ENCODE measurements at regions not wholly inside any gene's neighbourhood (a gene's known extent, or its start where the extent isn't known, plus 50 kb on each side); places are given as distances from the start of the nearest gene placed in this dataset.
"Not testable (repeated sequence)": the region's sequence is repeated elsewhere in the genome, so short reads cannot be mapped to it uniquely, and the experiment has no call there.

DNA sequence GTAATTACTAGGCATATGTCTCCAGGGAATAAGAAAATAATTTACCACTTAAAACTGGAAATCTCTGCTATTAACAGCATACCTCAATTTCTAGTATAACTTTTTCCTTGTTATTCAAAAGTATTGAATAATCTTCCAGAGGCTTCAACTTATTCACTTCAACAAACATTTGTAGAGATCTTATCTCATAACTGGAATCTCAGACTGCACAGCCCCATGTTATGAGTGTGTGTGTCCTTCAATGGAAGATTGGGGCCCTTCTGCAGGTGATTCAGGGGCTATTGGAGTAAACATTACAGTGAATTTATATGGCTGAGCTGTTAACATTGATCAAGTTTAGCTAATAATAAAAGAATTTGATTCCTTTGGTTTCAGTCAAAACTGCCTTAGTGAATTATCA, 946.1 kb downstream of the TTLL7 start:
- TF ChIP-seq, protein P1, sequence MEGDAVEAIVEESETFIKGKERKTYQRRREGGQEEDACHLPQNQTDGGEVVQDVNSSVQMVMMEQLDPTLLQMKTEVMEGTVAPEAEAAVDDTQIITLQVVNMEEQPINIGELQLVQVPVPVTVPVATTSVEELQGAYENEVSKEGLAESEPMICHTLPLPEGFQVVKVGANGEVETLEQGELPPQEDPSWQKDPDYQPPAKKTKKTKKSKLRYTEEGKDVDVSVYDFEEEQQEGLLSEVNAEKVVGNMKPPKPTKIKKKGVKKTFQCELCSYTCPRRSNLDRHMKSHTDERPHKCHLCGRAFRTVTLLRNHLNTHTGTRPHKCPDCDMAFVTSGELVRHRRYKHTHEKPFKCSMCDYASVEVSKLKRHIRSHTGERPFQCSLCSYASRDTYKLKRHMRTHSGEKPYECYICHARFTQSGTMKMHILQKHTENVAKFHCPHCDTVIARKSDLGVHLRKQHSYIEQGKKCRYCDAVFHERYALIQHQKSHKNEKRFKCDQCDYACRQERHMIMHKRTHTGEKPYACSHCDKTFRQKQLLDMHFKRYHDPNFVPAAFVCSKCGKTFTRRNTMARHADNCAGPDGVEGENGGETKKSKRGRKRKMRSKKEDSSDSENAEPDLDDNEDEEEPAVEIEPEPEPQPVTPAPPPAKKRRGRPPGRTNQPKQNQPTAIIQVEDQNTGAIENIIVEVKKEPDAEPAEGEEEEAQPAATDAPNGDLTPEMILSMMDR (conservative IDR thresholded peaks at IDR 0.05; ENCODE audit: low read depth, low read length), result no peak
- DNase-seq (ENCODE audit: low read depth), result no peak

DNA sequence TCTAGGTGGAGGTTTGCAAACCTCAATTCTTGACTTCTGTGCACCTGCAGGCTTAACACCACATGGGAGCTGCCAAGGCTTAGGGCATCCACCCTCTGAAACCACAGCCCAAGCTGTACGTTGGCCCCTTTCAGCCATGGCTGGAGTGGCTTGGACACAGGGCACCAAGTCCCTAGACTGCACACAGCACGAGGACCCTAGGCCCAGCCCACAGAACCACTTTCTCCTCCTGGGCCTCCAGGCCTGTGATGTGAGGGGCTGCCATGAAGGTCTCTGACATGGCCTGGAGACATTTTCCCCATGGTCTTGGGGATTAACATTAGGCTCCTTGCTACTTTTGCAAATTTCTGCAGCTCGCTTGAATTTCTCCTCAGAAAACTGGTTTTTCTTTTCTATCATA, 947.9 kb downstream of the TTLL7 start:
- H3K4me3 ChIP-seq (ENCODE audit: low read depth, low read length), result not testable (repeated sequence)

More for the DNA sequence above, 946.1 kb downstream of the TTLL7 start:
- no peak overlapping the region for H3K4me3 ChIP-seq (ENCODE audit: low read depth, low read length)

DNA sequence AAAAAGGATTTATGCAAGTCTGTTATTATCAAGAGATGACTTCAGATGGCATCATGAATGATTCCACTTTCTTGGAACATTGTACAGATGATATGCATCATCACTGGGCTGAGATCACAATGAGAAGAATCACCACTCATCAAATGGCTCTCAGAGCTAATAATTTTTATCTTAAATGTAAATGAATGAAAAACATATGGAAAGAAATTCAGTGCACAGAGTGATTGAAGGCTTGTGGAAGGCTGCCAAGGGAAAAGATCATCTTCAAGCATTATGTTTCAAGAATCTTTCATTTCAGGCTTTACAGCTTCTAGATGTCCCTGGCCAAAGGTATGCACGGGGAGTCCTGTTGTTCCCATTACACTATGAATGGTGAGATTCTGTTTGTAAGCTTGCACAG, 955.7 kb downstream of the TTLL7 start:
- H3K4me3 ChIP-seq (ENCODE audit: low read depth, low read length), result no peak overlapping the region
- TF ChIP-seq, protein P1 (conservative IDR thresholded peaks at IDR 0.05; ENCODE audit: low read depth, low read length), result no peak
- DNase-seq (ENCODE audit: low read depth), result no peak

More for the DNA sequence above, 947.9 kb downstream of the TTLL7 start:
- DNase-seq (ENCODE audit: low read depth), result not testable (repeated sequence)

DNA sequence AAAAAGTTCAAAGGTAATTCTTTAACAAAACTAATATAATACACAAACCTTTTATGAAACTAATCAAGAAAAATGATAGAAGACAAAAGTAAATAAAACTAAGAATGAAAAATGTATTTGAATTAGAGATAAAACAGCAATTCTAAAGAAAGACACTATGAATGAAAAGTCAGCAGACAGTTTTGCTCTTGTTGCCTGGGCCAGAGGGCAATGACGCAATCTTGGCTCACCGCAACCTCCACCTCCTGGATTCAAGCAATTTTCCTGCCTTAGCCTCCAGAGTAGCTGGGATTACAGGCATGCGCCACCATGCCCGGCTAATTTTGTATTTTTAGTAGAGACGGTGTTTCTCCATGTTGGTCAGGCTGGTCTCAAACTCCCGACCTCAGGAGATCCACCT, 959.8 kb downstream of the TTLL7 start:
- not testable (repeated sequence) for DNase-seq (ENCODE audit: low read depth); H3K4me3 ChIP-seq (ENCODE audit: low read depth, low read length)

DNA sequence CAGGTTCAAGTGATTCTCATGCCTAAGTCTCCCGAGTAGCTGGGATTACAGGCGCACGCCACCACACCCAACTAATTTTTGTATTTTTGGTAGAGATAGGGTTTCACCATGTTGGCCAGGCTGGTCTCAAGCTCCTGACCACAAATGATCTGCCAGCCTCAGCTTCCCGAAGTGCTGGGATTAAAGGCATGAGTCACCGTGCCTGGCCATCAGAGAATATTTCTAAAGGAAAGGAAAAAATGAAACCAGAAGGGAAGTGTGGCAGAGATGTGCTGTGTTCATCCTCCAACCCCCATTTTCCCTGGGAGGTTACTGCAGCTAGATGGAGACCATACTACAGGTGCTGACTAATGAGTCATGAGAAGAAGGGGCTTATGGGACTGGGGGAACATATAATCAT, 964.1 kb downstream of the TTLL7 start:
- no peak overlapping the region for H3K4me3 ChIP-seq (ENCODE audit: low read depth, low read length)
- TF ChIP-seq, protein P1 (conservative IDR thresholded peaks at IDR 0.05; ENCODE audit: low read depth, low read length), result no peak
- no peak for DNase-seq (ENCODE audit: low read depth)

DNA sequence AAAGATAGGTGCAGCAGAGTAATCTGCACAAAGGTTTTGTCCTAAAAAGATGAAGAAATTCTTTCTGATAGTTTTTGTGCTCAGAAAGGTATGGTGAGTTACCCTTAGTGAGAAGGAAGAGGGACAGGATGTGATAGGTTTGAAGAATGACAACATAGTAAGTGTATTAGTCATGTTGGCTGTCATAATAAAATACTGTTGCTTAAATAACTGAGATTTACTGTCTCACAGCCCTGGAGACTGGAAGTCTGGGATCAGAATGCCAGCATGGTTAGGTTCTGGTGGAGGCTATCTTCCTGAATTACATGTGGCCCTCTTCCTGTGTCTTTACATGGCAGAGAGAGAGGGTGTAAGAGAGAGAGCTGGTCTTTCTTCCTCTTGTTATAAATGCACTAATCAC, 965.2 kb downstream of the TTLL7 start:
- H3K4me3 ChIP-seq (ENCODE audit: low read depth, low read length), result no peak overlapping the region
- TF ChIP-seq, protein P1 (conservative IDR thresholded peaks at IDR 0.05; ENCODE audit: low read depth, low read length), result no peak
- no peak for DNase-seq (ENCODE audit: low read depth)

DNA sequence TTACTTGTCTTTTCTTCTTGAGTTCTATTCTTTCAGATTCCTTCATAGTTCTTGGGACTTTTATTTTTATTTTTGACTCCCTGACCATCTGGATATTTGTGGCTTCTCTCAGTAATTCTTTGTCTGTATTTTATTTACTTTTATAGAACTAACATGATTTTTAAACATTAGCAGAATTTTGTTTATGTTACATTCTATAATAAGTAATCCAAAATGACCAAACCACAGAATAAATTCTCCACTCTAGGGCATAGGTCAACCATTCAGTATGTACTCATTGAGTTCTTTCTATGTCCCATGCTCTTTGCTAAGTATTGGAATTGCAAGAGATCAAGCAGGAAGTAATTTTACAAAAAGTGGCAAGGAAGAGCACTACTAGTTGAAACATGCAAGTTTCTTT, 969.0 kb downstream of the TTLL7 start:
- DNase-seq (ENCODE audit: low read depth), result peak; percentile 35
- H3K4me3 ChIP-seq (ENCODE audit: low read depth, low read length), result no peak overlapping the region
- TF ChIP-seq, protein P1 (conservative IDR thresholded peaks at IDR 0.05; ENCODE audit: low read depth, low read length), result no peak

DNA sequence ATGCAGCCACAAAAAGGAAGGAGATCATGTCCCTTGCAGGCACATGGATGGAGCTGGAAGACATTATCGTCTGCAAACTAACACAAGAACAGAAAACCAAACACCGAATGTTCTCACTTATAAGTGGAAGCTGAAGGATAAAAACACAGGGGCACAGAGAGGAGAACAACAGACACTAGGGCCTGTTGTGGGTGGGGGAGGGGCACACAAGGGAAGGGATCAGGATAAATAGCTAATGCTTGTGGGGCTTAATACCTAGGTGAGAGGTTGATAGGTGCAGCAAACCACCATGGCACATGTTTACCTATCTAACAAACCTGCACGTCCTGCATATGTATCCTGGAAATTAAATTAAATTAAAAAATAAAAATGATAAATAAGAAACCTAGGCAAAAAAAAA, 969.9 kb downstream of the TTLL7 start:
- H3K4me3 ChIP-seq (ENCODE audit: low read depth, low read length), result no peak overlapping the region
- TF ChIP-seq, protein P1 (conservative IDR thresholded peaks at IDR 0.05; ENCODE audit: low read depth, low read length), result no peak
- DNase-seq (ENCODE audit: low read depth), result no peak

Measured in epithelial cell of proximal tubule (primary cell).